Fibroblast of mammary gland (primary cell): ENCODE measurements at regions not wholly inside any gene's neighbourhood (a gene's known extent, or its start where the extent isn't known, plus 50 kb on each side); places are given as distances from the start of the nearest gene placed in this dataset.
A peak's percentile ranks its signal among the peaks of the same experiment; 100 is the strongest.

Source experiments
- DNase-seq: peaks from one replicate; pipeline ENCODE4 v3.0.0-alpha.2; 2010; ENCODE audit warnings: low read depth
- H3K4me3 ChIP-seq: 2 replicates; pipeline ENCODE4 v1.5.1; 2011; ENCODE audit warnings: low read depth, mild to moderate bottlenecking, low read length, moderate library complexity; ENCODE audit not compliant: control insufficient read depth
- TF ChIP-seq, protein P1 (sequence below): conservative IDR thresholded peaks from 2 replicates; pipeline ENCODE4 v1.5.1; 2011; ENCODE audit warnings: low read depth, low read length, inconsistent platforms; ENCODE audit not compliant: control insufficient read depth, insufficient read depth

DNA sequence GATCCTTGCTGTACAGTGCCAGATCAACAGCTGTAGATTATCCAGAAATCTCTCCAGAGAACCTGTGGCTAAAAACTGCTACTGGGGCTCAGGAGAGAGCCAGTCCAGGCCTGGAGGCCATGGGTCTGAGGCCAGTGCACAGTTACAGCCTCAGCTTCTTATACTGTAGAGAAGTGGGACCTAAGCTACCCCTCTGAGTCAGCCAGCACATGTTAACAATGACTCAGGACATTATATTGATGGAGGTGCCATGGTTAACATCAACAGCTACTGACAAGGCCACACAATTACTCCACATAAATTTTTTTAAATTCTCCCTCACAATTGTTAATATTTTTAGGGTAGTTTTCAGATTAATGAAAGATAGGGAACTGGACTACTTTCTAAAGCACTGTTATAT is 138.5 kb downstream of the RBM26 start:
- H3K4me3 ChIP-seq: no peak overlapping the region
- TF ChIP-seq, protein P1, sequence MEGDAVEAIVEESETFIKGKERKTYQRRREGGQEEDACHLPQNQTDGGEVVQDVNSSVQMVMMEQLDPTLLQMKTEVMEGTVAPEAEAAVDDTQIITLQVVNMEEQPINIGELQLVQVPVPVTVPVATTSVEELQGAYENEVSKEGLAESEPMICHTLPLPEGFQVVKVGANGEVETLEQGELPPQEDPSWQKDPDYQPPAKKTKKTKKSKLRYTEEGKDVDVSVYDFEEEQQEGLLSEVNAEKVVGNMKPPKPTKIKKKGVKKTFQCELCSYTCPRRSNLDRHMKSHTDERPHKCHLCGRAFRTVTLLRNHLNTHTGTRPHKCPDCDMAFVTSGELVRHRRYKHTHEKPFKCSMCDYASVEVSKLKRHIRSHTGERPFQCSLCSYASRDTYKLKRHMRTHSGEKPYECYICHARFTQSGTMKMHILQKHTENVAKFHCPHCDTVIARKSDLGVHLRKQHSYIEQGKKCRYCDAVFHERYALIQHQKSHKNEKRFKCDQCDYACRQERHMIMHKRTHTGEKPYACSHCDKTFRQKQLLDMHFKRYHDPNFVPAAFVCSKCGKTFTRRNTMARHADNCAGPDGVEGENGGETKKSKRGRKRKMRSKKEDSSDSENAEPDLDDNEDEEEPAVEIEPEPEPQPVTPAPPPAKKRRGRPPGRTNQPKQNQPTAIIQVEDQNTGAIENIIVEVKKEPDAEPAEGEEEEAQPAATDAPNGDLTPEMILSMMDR: no peak
- DNase-seq: no peak

DNA sequence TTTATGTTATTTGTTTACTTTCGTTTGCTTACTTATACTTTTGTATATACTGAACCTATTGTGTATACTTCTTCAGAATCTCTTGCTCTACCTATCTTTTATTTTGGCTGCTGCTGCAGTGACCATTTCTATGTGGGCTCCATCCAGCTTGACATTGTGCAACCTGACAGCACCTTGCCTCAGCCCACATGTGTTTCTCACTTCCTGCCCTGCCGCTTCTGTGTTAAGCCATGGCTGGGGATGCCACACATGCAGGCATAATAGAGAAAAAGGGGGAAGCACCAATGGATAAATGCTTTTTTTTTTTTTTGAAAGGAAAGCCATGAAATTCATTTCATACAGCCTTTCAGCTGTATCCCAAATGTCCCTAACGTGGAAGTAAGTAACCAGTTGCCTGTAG is 147.6 kb downstream of the RBM26 start:
- TF ChIP-seq, protein P1: no peak
- H3K4me3 ChIP-seq: no peak overlapping the region
- no peak for DNase-seq

DNA sequence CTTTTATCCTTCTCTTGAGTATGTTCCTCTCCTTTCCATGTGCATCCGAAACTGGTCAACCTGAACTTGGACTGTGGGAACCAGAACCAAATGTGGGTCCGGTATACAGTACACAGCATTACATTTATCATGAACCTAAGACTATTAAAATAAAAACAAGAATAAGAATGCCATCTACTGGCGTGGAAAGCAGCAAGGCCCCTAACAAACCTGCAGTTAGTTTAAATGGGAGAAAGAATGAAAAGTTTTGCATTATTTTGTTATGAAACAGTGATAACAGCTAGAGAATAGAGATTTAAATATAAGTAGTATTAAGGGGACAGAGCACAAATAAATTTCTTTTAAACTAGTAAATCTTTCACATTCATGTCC is 159.5 kb downstream of the RBM26 start:
- no peak for DNase-seq
- no peak overlapping the region for H3K4me3 ChIP-seq
- TF ChIP-seq, protein P1: no peak

DNA sequence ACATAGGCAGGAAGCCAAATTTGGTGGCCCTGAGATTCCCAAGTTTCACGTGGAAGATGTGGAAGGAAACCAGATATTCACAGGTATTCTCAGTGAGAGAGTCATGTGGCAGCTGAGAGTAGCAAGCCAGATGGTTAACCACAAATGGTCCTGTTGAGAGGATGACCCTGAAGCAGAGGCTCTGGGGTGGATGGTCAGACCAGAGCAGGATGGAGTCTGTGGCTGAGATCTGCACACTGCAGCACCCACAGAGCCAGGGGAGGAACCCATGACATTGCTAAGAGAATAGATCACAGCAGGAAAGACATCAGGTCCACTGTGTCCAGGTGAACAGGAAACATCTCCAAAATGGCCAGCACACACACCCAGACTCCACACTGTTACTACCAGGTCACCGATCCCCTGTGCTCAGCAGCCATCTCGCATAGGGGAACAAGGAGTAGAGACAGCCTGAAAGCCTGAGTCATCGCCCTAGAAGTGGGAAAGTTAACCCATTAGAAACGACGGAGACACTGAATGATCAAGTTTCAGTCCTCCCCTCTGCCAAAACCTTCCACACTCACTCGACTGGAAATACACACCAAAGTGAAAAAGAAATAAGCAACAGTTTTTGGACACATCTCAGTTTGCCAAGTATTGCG is 160.0 kb downstream of the RBM26 start:
- TF ChIP-seq, protein P1: no peak
- no peak for DNase-seq
- no peak overlapping the region for H3K4me3 ChIP-seq

DNA sequence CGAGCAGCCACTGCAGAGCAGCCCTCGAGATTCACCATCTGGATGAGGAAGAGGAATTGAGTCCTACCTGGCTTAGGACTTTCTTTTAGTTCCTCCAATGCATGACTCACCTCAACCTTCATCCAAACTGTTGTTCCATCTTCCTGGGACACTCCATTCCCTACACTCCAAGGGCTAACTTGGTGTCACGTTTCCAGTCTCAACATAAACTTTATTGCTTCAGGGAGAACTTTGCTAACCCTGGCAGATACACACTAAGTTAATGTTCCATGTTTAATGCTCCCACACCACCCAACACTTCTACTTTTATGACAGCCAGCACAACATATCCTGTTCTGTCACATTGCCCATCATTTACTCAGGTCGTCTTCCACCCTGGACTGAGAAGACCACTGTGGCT is 164.4 kb downstream of the RBM26 start:
- TF ChIP-seq, protein P1: no peak
- DNase-seq: no peak
- no peak overlapping the region for H3K4me3 ChIP-seq

DNA sequence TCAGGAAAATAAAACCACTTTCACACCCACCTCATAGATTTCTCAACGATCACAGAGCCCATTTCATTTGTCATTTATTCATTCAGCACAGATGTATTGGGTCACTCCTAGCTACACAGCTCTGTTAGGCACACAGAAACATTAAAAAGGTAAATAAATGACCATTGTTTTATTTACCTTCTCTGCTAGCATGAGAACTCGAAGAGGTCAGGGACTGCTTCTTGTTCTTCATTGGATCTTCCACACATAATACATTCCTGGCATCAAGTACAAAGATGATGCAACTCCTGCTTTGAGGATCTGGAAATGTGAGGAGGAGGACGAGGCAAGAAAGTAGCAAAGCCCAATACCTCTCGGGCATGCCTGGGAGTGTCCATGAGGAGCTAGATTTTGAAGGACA is 168.1 kb downstream of the RBM26 start:
- TF ChIP-seq, protein P1: no peak
- peak; percentile 1 for DNase-seq
- H3K4me3 ChIP-seq: no peak overlapping the region

DNA sequence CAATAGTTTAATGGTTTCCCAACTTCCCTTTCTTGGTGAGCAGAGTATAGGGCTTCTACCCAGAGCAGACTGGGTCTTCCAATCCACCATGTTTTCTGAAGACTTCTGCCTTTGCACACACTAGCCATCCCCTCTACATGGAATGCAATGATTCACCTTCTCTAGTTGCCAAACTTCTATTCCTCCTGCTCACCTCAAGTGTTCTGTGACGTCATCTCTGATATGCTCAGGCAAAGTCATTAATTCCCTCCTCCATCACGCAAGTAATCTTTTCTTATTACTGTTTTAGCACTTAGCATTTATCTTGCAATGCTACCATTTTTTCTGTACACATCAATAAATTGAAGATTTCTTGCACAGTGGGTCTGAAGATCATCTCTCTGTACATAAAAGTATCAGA is 174.2 kb downstream of the RBM26 start:
- TF ChIP-seq, protein P1: no peak
- H3K4me3 ChIP-seq: no peak overlapping the region
- DNase-seq: no peak
